Ovary (tissue), 7 donors: ENCODE measurements at regions not wholly inside any gene's neighbourhood (a gene's known extent, or its start where the extent isn't known, plus 50 kb on each side); places are given as distances from the start of the nearest gene placed in this dataset.

Experiments used
- DNase-seq, 5 donors: peaks; one replicate each; pipeline ENCODE4 v3.0.0-alpha.2; 2019 to 2020
- H3K27ac ChIP-seq, 2 donors: fragments of 200-600 bp; one replicate each; pipeline versions ENCODE4 v1.5.1 to v1.8.0; 2019 to 2022
- H3K27me3 ChIP-seq: fragments of 200-600 bp; one replicate; pipeline ENCODE4 v1.8.0; 2022
- H3K36me3 ChIP-seq: fragments of 200-600 bp; sonication (generic); one replicate; pipeline ENCODE4 v1.5.1; 2019
- H3K4me1 ChIP-seq: one replicate; pipeline ENCODE4 v1.8.1; 2013; ENCODE audit warnings: mild to moderate bottlenecking, moderate library complexity; ENCODE audit not compliant: insufficient read depth
- H3K4me3 ChIP-seq: fragments of 200-600 bp; sonication (generic); one replicate; pipeline ENCODE4 v1.5.1; 2017
- H3K9me3 ChIP-seq, 2 donors: fragments of 200-600 bp in 1 of 2; sonication (generic) in 1 of 2; one replicate each; pipeline versions ENCODE4 v1.5.1 to v1.8.1; 2013 to 2019; ENCODE audit warnings: mild to moderate bottlenecking in 1 of 2, moderate library complexity in 1 of 2
- CTCF ChIP-seq, 3 donors: fragments of 450-650 bp in 2 of 3; fragments of 200-600 bp in 1 of 3; IDR thresholded peaks; one replicate each; pipeline versions ENCODE4 v1.5.1 to v1.8.0; 2016 to 2022; ENCODE audit warnings: antibody characterized with exemption in 3 of 3, mild to moderate bottlenecking in 1 of 3
- EP300 ChIP-seq: sonication (generic); formaldehyde crosslinking; IDR thresholded peaks from one replicate; pipeline ENCODE4 v1.6.1; 2017; ENCODE audit warnings: antibody characterized with exemption
- POLR2A ChIP-seq: fragments of 450-650 bp; IDR thresholded peaks from one replicate; pipeline ENCODE4 v1.6.1; 2017; ENCODE audit warnings: antibody characterized with exemption, mild to moderate bottlenecking, moderate library complexity
- WGBS, 3 donors: extraction: QIAGEN DNeasy Blood & Tissue Kit in 1 of 3; methylation state at CpG; one replicate each; pipeline versions ENCODE4 v1.1.5 to v1.1.7; 2013 to 2017; 5-methylcytosine and 5-hydroxymethylcytosine counted together
- intact Hi-C, 4 donors: fragments of 100-400 bp; cut with DNase I; formaldehyde crosslinking; loops; one replicate each; pipeline versions ENCODE4 v1.11.0 to v1.15.1; 2022 to 2023
- donor health status: DM: no; HTN: no; CAD: no; lungs with moderate emphysema.
- donor health status: DM: no; HTN: no; CAD: no.
- donor health status: Bipolar disorder and iron deficiency.
- donor health status: DM: no; HTN: no; CAD: no.
- donor health status: DM: yes; HTN: yes; CAD: no.

DNA sequence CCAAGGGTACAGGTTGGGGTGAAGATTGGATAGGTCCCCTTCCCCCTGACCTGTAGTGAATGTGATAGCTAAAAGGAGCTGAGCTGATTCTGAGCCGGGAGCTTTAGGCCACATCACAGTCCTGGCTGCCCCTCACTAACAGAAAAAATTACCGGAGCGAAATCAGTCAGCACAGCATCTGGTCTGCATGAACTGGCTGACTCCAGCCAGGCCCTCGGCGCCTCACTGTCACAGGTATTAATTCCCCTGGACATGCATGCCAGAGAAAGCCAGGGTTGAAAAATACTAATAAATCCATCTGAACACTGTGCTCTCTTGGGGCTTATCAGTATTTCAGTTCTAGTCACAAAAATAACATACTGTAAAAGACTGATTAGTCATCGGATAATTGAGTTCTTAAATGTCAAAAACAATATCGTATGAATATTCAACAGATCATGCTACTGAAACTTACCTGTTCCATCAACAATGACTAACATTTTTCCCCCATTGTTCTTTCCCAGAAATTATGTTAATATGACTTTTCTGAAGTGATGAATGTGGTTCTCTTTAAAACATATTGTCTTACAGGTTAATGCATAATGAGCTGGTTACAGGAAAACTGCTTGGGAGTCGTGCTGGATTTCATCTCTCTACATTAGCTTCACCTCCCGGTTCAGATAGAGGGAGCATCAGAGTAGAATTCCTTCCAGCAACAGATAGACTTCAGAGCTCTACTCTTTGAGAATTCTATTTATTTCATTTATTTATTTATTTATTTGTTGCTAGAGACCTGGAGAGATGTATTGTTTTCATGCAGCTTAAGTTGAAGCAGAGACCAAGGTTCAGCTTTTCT lies 387.7 kb downstream of the NXPE2 start:
- intact Hi-C loops = no loop called here
- H3K36me3 ChIP-seq = no peaks in the 10 kb centered on the region
- 70 to 74% (median 74%) methylated on average over 9 of the region's 9 CpGs for WGBS, 3 donors
- no peaks in the 10 kb centered on the region for H3K4me1 ChIP-seq
- H3K27me3 ChIP-seq = no peaks in the 10 kb centered on the region
- DNase-seq = no peak
- H3K9me3 ChIP-seq = no peaks in the 10 kb centered on the region
- no peak overlapping the region for H3K4me3 ChIP-seq
- H3K27ac ChIP-seq = no peak overlapping the region
- TF ChIP-seq POLR2A (no peak), EP300 (no peak), CTCF (IDR thresholded peaks at IDR 0.05) (no peak)

DNA sequence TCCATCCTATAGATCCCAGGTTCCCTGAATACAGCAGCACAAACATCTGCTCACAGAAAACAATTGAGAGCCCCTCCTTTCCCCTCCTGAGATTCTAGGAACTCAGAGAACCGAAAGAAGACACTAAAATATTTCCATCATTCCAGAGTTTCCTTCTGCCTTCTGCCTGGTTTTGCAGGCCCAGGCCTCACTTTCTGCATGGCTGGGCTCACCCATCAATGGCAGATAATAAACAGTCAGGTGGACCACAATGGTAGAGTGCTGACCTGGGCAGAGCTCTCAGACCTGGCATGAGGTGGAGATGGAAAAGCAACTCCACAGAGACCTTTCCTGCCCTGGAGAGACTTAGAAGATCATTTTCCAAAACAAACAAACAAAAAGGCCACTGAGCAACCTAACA lies 389.1 kb downstream of the NXPE2 start:
- no peak for DNase-seq
- Histone ChIP-seq H3K9me3 (no peaks in the 10 kb centered on the region), H3K27ac (no peak overlapping the region), H3K27me3 (no peaks in the 10 kb centered on the region), H3K4me3 (no peak overlapping the region), H3K4me1 (no peaks in the 10 kb centered on the region), H3K36me3 (no peaks in the 10 kb centered on the region)
- TF ChIP-seq EP300 (no peak), CTCF (IDR thresholded peaks at IDR 0.05) (no peak), POLR2A (no peak)
- WGBS, 3 donors = 7 to 38% (median 28%) methylated on average over 1 of the region's 1 CpG
- intact Hi-C loops = no loop called here

DNA sequence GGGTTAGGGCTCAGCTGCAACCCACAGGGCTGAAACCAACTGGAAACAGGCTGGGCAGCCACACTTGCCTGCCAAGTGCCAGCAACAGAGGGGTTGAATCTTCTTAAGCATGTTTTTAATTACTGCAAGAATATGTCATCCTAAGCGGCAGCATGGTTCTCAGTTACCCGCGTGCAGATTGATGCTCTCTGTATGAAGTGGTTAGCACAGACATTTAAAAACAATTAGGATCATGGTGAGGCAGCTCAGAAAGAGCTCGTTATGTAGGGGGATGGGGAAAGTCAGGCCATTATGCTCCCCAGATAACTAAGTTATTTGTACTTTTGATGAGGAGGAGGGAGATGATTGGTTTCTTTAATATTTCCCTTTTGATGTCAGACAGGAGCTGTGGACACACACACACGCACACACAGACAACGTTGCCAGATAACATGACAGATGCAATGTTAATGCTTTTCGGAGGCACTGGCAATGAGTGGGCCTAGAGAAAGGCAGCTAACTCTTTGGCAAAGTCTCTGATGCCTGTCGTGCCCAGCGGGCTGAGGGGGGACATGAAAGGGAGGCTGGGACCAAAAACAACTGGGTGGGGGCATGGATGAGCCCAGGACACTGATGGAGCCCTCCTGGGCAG lies 389.7 kb downstream of the NXPE2 start:
- Histone ChIP-seq H3K4me1 (no peaks in the 10 kb centered on the region), H3K9me3 (no peaks in the 10 kb centered on the region), H3K36me3 (no peaks in the 10 kb centered on the region), H3K27me3 (no peaks in the 10 kb centered on the region), H3K27ac (no peak overlapping the region), H3K4me3 (no peak overlapping the region)
- no peak for DNase-seq
- intact Hi-C loops = no loop called here
- 45 to 57% (median 47%) methylated on average over 9 of the region's 9 CpGs for WGBS, 3 donors
- no peak for TF ChIP-seq POLR2A
- TF ChIP-seq CTCF (IDR thresholded peaks at IDR 0.05) = no peak
- no peak for TF ChIP-seq EP300

GRCh38 chr11:115069599-115069998 lies 391.3 kb downstream of the NXPE2 start:
- TF ChIP-seq CTCF (IDR thresholded peaks at IDR 0.05) (no peak), POLR2A (no peak), EP300 (no peak)
- intact Hi-C loops = no loop called here
- 93 to 97% (median 95%) methylated on average over 6 of the region's 6 CpGs for WGBS, 3 donors
- Histone ChIP-seq H3K36me3 (no peaks in the 10 kb centered on the region), H3K4me1 (no peaks in the 10 kb centered on the region), H3K27ac (no peak overlapping the region), H3K4me3 (no peak overlapping the region), H3K9me3 (no peaks in the 10 kb centered on the region), H3K27me3 (no peaks in the 10 kb centered on the region)
- DNase-seq = no peak
